Pons (tissue), 1 donor: ENCODE measurements at regions not wholly inside any gene's neighbourhood (a gene's known extent, or its start where the extent isn't known, plus 50 kb on each side); places are given as distances from the start of the nearest gene placed in this dataset.
"Not testable (repeated sequence)": the region's sequence is repeated elsewhere in the genome, so short reads cannot be mapped to it uniquely, and the experiment has no call there.

Experiments
- DNase-seq: peaks from one replicate; pipeline ENCODE4 v3.0.0-alpha.2; 2016; ENCODE audit warnings: low spot score

DNA sequence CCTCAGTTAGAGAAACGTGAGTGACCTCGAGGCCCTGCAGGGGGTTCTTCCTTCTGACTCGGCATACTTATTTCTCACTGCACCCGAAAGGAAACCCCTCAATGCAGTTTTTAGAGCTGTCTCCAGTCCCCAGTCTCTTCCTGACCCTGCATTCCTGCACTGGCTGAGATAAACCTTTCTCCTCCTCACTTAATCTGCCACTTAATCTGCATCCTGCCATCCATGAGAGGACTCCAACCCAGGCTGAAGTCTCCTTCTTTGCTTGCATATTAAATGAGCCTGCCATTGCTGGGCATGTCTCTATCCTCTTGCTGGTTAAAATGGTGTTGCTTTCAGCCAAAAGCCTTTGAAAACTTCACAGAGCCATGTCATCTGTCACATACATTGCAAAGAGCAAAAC, 125.6 kb upstream of the GATA6 start:
- no peak for DNase-seq

DNA sequence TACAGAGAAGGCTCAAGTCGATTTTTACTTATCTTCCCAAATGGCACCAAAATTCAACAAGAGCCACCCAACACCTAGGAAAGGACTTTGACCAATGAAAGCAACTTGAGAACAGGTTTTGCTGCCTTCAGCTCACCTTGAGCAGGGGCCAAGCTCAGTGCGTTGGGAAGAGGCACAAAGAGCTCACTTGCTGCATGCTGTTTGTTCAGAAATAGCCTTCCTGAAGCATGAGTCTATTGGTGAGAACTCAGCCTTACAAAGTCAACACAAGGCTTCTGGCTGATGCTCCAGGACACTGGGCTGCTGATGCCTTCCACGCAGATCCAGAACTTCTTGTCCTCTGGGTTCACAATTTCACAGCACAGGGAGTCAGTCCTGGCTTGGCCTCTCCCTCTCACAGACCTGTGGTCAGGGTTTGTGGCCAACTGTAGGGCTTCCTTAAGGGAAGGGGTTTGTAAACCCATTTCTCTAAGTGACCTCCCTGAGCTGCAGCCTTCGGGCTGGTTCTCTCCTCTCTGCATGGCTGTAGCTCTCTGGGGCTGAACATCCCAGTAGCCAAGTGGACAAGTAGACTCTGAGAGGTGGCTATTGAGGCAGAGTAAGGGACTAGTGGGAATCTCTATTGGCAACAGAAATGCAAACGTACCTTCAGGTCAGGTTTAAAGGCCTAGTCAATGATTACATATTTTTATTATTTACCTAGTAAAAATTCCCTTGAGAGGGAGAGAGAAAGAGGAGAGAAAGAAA, 124.7 kb upstream of the GATA6 start:
- DNase-seq: no peak

DNA sequence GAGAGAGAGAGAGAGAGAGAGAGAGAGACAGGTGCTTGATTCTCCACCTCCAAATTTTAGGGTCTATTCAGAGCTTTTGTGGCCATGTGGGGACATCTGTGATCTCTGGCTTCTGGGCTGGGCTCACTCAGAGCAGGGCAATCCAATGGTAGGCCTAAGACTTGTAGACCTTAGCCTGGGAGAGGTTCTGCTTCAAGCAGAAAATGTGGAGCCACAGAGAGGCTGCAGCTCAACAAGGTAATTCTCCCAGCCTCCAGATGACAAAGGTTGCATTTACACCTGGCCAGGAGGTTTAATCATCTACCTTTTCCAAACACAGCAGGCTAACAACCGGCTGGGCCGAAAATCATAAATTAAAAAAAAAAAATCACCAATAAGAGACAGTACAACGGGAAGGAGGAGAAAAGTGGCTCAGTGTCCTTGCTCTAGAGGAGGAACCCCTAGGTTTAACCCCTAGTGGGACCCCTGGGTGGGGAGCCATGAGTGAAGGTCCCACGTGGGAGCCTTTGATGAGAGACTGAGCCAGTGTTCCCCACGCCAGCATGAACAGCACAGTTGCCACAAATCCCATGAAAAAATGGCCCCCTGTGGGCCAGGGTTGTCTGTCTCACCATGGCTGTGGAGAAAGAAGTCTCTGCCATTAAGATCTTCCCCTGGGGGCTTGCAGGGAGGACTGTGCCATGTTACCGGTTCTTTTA, 124.0 kb upstream of the GATA6 start:
- no peak for DNase-seq

DNA sequence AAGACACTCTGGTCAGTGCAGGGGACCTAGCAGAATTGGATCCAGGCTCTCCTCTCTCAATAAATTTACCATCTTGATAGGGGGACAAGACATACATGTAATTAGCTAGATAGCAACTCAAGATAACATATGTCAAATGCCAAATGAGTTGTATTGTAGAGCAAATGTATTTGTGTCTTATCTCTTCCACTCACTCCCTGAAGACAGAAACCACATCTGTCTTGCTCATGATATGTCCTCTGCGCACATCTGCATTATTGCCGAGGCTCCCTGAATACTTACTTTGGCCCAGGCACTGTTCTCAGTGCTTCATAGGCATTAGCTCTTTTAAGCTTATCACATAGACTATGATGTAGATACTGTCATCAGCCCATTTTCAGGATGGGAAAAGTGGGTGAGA, 122.9 kb upstream of the GATA6 start:
- DNase-seq: no peak

DNA sequence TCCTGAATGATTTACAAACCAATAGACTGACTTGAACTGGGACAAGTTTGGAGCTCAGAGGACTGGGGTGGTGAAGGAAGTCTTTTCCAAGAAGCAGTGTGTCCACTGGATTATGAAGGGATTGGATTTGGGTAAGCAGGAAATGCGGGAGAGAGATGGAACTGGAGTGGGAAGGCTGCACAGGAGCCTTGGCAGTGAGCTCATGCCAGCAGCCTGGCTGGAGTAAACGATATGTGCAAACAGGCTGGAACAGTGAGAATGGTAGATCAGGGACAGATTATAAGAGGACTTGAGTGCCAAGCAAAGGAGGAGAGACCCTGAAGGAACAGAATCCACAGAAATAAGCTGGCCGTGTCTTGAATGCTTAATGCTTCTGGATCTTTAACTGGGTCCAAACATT, 121.9 kb upstream of the GATA6 start:
- no peak for DNase-seq

DNA sequence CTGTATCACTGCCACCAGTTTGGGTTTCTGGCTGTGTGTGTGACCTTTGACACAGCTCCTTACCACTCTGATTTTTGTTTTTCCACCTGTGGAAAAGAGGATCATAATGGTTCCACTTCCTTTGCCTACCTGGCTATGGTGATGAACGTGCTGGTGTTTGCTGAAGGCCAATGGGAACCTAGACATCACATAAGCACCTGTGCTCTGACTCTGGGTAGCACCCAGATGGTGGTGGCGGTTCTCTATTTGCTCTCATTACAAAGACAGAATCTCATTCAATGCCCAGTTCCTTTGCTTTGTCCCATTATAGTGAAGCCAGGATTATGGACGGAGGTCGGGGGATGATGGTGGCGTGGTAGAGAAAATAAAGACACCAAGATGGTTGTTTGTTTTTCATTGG, 121.2 kb upstream of the GATA6 start:
- DNase-seq: no peak

DNA sequence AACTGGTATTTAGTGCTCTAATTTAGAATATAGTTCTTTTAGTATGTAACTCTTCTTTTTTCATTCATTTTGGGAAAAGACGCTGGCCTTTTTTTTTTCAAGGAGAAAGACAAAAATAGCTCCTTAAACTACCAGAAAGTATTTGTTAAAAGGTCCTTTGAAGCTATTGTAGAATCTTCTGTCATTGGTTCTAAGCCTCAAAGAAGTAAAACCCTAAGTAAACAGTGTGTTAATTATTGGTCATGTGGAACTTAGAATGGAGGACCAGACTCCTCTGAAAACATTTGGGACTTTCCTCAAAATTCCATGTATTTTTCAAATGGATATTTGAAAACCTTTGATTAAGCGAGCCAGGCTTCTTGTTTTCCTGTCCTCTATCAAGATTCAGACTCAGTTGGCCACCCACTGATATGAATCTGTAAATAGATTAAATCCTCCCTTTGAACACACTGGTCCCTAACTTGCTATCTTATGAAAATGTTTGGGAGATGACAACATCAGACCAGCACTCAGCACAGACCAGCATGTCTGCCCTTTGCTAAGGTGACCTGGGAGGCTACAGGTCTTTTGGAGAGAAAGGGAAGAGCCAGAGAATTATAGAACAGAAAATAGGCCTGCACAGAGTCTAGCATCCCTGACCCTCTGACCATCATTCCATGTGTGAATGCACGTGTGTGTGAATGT, 120.3 kb upstream of the GATA6 start:
- DNase-seq: no peak

DNA sequence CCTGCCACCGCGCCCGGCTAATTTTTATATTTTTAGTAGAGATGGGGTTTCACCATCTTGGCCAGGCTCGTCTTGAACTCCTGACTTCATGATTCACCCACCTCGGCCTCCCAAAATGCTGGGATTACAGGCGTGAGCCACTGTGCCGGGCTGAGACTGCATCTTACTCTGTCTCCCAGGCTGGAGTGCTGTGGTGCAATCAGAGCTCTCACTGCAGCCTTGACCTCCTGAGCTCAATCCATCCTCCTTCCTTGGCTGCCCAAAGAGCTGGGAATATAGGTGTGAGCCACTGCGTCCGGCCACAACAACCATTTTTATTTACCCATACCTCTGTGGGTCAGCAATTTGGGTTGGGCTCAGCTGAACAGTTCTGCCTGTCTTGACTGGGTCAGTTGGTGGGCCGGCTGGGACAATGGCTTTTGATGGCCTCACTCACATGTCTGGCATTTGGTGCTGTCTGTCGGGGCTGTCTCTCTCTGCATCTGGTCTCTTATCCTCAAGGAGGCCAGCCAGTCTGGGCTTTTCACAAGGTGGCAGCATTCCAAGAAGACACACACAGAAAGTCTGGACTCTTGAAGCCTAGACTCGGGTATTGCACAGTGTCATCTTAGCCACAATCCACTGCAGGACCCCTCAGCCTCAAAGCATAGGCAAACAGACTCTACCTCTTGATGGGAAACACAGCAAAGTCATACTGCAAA, 116.8 kb upstream of the GATA6 start:
- DNase-seq: no peak

DNA sequence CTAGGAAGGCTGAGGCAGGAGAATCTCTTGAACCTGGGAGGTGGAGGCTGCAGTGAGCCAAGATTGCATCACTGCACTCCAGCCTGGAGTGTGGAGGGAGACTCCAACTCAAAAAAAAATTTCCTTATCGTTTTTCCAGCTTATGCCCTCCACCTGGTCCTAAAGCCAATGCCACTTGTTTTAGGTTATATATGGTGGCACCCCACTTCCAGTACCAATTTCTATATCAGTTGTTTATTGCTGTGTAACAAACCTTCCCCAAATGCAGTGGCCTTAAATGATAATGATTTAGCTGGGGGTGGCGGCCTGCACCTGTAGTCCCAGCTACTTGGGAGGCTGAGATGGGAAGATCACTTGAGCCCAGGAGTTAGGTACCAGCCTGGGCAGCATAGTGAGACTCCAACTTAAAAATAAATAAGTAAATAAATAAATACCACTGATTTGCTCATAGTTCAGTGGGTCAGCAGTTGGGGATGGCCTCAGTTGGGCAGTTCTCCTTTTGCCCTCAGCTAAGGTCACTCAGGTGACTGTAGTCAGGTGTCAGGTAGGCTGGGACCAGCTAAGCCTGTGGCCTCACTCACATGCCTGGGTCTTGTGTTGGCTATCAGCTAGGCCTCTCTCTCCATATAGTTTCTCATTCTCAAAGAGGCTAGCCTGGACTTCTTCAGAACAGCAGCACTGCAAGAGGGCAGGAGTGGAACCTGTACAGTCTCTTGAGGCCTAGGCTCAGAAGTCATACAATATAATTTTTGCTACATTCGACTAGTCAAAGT, 113.7 kb upstream of the GATA6 start:
- no peak for DNase-seq

DNA sequence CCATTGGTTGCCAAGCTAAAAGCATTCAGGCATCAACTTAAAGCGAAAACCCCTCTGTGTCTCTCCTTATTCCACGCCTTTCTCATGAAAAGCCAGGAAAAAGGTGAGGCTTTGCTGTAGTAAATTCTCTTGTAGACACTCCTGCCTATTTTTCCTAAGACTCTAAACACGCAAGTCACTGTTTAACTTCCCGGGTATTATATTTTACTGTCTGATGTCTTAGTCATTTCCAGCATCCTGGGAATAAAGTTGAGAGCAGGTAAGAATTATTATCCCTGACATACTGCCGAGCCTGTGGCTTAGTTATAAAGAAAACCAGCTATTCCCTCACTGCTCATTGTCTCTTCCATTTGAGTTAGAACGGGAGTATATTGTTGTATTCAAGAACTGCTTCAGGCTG, 112.4 kb upstream of the GATA6 start:
- DNase-seq: no peak

DNA sequence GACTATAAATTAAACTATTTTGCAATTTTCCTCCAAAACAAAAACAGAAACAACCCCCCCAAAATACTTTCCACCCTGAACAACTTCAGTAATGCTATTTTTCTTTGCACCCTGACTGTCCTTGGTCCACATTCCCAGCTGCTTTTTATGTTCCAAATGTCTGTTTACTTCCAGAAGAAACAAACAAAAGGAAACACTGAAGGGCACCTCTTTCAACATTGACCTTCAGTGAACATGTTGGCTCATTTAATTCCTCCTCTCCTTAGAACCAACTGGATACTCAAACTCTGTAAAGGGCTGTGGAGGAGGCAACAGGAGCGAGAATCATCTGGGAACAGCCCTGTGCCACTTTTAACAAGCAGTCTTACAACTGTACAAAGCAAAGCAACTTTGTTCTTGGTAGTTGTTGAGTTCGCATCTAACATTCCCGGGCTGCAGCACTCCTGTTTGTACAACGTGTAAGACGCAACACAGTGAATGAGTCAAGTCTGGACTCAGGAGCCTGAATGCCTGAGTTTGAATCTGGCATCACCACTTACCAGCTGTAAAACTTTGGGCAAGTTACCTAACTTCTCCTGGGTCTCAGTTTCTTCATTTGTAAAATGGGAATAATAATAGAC, 111.4 kb upstream of the GATA6 start:
- no peak for DNase-seq

DNA sequence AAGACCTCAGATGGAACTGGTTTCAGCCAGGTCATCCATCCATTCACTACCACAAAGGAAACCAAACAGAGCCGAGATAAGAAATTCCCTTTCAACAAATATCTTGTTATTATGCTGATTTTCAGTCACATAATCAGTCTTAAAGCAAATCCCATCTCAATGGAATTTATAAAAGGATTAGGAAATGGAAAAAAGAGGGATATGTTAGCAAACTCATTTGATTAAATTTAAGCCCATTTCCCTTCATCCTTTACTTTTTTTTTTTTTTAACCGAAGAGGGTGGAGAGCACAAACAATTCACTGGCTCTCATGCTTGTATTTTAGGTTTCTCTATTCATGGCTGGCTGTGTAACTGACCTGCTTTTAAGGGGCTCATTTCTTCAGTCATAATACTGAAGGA, 109.0 kb upstream of the GATA6 start:
- no peak for DNase-seq

DNA sequence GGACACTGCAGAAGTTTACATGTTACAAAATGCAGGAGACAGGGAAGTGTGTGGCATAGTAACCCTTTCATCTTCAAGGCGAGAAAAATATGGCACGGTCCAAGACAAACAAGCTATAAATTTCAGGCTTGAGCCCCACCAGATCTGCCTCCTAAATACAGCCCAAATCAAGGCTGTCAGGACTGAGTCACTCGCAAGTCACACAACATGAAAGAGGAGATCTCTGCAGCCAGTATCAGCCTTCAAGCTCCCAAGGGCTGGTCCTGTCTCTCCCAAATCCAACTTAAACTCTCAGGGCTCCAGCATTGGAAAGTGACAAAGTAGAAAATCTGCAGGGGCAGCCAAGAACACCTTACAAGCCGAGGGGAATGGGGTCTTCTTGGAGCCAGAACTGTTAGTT, 106.3 kb upstream of the GATA6 start:
- no peak for DNase-seq

DNA sequence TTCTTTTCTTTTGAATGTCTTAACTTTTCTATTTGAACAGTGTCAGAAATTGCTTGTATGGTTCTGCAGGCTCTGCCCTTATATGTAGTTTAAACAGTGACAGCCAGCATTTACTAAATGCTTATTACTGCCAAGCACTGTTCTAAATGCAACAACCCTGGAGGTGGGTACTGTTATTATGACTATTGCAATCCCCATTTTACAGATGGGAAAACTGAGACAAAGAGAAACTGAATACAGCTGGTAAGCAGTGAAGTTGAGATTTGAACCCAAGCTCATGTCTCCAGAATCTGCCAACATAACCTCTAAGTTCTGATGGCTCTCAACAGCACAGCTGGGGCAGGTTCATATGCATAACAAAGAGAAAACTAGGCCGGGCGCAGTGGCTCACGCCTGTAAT, 105.7 kb upstream of the GATA6 start:
- no peak for DNase-seq

DNA sequence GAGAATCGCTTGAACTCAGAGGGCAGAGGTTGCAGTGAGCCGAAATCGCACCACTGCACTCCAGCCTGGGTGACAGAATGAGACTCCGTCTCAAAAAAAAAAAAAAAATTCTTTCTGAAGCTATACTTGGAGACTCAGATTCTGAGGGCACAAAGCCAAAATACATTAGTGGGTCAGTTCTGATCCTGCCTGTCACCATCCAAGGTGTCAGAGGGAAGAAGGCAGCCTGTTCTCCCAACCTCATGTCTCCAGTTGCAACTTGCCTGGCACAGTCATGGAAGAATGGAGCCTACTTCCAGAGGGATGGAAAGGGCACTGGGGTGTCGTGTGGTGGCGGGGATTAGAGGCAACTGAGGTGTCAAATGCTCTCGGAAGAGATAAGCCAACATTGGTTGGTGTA, 104.8 kb upstream of the GATA6 start:
- no peak for DNase-seq

DNA sequence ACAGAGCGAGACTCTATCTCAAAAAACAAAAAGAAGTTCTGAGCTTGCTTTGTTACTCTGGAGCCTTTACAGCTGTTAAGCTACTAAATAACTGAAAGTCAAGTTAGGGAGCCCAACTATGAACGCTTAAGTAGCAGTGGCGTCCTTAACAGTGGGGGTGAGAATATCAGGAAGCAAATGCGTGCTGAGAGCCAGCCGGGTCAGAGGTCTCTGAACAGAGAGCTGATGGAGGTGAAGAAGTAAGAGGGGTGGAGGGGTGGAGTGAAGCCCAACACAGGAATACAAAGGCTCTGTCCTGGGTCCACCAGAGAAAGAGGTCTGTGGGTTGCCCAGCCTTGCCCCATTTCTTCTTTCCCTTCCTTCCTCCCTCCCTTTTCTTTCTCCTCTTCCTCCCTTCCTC, 104.1 kb upstream of the GATA6 start:
- DNase-seq: no peak

DNA sequence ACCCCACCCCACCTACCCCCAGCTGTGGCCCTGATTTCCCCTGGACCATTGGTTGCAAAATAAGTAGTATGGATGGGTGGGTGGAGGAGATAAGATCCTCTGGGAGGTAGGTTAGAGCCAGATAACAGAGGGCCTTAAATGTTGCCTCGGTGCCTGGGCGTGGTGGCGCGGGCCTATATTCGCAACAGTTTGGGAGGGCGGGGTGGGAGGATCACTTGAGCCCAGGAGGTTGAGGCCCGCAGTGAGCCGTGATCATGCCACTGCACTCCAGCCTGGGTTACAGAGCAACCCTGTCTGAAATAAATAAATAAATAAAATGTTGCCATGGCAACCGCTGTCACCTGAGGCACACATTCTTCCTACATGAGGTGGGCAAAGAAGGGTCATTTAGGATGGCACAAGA, 103.3 kb upstream of the GATA6 start:
- no peak for DNase-seq

DNA sequence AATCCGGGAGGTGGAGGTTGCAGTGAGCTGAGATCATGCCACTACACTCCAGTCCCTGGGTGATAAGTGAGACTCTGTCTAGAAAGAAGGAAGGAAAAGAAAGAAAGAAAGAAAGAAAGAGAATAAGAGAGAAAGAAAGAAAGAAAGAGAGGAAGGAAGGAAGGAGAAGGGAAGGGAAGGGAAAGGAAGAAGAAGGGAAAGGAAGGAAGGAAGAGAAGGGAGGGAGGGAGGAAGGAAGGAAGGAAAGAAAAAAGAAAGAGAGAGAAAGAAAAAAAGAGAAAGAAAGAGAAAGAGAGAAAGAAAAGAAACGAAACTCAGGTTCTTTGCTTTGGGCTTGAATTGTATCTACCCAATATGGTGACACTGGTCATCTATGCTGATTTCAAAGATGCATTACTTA, 102.3 kb upstream of the GATA6 start:
- no peak for DNase-seq

DNA sequence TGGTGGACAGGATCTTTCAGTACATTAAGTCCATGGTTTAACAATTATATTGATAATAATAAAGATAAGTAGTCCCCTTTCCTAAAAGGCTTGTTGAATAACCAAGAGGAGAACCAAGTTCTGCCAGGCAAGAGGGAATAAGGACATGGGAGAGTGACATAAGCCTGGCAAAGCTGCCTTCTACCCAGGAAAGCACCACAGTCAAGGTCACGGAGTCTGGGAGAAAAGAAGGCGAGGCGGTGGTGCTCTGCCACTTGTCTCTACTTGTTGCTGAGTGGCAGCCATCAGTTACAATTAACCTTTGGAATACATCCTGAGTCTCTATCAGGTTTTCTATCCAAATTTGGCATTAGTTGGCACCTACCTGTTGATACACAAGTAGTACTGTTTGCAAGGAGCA, 101.7 kb upstream of the GATA6 start:
- DNase-seq: no peak

DNA sequence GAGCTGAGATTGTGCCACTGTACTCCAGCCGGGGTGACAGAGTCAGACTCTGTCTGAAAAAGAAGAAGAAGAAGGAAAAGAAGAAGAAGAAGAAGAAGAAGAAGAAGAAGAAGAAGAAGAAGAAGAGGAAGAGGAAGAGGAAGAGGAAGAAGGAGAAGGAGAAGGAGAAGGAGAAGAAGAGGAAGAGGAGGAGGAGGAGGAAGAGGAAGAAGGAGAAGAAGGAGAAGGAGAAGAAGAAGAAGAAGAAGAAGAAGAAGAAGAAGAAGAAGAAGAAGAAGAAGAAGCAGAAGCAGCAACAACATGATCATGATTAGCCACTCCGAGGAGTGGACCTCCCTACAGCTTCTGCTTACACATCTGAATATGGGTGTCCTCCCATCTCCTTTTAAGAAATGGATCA, 100.6 kb upstream of the GATA6 start:
- not testable (repeated sequence) for DNase-seq

DNA sequence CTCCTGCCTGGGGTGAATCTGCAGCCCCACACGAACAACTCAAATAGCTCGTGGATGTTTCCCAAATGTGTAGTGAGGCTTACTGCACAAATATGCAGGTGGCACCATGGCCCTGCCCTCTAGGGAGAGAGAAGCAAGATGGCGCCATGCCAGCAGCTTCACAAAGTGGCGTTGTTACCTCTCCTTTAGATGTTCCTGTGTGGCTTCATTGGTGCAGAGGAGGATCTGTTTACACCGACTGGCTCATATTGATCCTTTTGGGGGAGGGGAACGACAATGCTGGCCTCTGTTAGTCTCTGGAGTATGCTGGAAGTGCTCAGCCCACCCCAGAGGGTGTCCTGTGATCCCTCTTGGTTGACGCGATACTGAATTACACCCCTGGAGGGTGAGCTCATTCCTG, 99.5 kb upstream of the GATA6 start:
- DNase-seq: no peak

DNA sequence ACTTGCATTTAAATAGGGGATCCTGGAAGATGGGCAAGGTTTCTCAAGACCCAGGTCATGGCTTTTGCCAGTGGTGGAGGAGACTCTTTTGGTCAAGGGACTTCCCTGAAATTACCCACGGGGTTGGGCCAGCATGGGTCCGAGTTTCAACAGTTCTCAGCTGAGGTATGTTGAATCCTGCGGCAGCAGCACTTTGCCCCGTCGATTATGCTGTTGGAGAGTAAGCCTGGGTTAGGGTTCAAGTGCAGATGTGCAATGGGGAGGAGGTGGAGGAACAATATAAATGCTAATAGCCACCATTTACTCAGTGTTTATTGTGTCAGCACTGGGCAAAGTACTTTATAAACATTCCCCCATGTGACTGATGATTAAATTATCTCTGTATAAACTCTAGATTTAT, 96.0 kb upstream of the GATA6 start:
- DNase-seq: no peak
